Hematopoietic multipotent progenitor cell treated with erythropoietin and hydrocortisone succinate and interleukin-3 and kit ligand, for 15 days (in vitro differentiated cells): ENCODE measurements at regions not wholly inside any gene's neighbourhood (a gene's known extent, or its start where the extent isn't known, plus 50 kb on each side); places are given as distances from the start of the nearest gene placed in this dataset.

ENCODE experiments used
- DNase-seq: peaks from one replicate; pipeline ENCODE4 v3.0.0-alpha.2; 2015; ENCODE audit warnings: low spot score

DNA sequence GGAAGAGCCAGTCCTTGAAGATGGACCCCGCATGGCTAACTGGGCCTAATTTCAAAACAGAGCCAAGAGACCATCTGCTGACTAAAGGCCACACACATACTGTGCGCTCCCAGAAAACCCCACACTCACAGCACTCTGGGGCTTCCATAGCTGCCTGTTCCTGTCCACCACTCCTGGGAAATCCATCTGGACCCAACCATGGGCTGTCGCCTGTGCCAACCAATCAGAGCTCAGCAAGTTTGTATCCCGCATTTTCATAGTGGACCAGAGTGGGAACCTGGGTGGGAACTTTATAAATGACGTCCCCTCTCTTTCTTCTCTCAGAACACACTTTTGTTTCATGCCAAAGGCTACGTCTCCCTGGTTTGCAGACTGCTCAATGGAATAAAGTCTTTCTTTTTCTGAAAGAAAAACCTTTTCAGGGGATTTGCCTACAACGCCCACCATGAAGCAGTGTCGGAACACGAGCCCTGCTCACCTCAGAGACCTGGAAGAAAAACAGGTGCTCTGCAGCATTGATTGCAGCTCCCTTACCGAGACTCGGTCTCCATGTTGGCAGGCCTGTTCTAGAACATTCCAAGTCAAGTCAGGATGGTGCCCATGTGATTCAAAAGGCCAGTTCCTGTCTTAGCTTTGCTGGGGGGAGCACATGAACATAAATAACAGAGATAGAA lies 137.2 kb upstream of the GPC1 start:
- DNase-seq, result no peak

DNA sequence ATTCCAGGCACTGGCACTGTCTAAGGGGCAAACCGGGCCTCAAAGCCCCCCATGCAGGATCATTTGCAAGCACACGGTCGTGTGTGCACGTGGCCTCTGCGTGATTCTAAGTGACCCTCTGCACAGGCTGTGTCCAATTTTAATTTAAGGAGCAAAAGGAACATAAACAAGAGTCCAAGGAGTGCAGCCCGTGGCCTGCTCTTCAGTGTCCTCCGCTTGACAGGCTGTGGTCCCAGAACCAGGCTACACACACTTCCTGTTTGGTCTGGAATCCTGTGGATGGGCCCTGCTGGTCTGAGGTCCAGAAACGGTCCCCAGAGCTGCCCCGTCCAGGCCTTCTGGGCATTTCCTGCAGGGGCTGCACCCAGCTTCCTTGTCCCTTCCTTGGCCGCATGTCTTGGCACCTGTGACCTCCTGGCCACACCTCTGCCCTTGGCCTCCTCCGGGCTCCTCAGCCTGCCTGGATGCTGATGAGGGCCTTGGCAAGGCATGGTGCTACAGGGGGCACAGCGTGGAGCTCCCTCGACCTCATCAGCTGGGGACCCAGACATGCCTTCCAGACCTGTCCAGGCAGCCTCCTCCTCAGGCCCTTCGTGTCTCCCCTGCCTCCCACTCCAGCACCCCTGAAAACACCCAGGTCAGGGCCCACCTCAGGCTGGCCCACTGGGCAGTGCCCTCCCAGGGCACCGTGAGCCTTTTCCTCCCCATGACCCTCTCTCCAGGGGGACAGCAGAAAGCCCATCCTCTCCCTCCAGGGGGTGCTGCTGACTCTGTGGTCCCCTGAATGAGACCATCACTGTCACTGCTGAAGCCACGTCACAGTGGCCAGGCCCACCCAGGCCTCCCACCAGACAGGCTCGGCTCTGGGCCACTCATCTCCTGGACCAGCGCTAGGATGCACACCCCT lies 136.4 kb upstream of the GPC1 start:
- DNase-seq, result no peak

DNA sequence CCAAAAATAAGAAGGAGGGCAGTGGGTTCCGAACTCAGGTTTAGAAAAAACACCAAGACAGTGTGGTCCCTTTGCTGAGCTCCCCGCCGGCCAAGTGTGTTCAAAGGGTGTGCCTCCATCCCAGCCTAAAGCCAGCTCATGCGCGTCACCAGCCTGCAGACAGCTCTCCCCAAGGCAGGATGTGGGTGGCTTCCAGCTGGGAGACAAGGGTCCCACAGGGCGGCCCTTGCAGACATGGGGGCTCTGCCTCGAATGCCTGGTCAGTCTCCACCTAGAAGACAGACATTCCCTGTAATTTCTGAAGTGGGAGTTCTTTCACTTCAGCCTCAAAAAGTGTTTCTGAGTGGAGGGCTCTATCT lies 135.8 kb upstream of the GPC1 start:
- no peak for DNase-seq

DNA sequence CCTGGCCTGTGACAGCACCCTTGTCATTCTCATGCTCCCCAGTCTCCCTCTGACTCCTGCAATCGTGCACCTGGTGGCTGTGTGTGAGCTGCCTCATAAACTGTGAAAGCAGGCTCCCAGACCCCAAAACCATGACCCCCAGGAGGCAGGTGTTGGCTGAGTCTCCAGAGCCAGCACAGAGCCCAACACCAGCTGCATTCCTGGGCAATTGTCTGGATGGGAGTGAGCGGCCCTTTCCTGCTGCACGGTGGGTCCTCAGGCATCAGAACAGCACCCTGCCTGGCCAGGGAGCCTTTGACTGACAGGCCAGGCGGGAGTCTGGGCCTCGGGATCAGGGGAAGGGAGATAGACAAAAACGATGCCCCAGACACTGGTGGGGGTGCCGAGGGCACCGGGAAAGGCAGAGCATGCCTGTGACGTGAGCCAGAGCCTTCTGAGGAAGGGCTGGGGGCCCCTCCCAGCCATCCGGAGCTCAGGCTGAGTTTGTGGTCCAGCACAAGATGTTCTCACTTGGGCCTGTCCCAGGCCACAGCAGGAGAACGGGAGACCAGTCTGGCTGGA lies 135.1 kb upstream of the GPC1 start:
- DNase-seq, result no peak

- DNase-seq, result no peak
Observed at GRCh38 chr2:240300840-240301239, 134.6 kb upstream of the GPC1 start.

- no peak for DNase-seq
Observed at GRCh38 chr2:240301256-240301795, 134.1 kb upstream of the GPC1 start.

DNA sequence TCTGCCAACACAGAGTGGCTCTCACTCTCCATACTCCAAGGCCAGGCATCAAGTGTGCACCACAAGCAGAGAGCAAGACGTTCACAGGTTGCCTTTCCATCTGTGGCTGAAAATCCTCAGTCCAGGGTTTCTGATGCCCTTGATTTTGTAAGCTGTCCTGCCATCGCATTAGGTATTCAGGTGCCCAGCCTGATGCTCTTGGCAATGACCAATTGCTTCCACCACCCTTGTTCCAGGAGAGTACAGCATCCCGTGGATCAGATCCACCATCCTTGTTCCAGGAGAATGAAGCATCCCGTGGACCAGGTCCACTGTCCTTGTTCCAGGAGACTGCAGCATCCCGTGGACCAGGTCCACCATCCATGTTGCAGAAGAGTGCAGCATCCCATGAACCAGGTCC lies 133.4 kb upstream of the GPC1 start:
- no peak for DNase-seq

GRCh38 chr2:240302933-240303595 lies 132.4 kb upstream of the GPC1 start:
- no peak for DNase-seq

- DNase-seq, result no peak
Observed at GRCh38 chr2:240303896-240304745, 131.3 kb upstream of the GPC1 start.

GRCh38 chr2:240304746-240305161 lies 130.7 kb upstream of the GPC1 start:
- DNase-seq, result no peak

DNA sequence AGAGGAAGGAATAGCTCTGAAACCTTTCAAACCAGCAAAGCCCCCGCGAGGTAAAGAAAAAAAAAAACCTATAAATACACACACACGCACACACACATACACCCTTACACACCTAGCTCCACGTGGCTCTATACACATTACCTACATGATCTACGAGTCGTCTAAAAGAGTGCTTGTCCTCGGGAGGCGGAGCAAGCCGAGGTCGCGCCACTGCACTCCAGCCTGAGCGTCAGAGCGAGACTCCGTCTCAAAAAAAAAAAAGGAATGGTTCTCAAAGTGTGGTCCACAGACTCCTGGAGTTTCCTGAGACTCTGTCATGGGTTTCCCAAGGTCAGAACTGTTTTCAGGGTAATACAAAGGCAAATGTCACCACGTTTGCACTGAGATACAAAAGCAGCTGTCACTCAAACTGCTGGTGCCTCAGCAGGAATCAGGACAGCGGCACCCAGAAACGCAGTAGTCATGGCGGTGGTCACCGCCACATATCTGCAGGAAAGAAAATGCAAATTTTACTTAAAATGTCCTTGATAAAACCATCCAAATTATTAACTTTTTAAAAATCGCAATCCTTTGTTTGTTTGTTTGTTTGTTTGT lies 130.0 kb upstream of the GPC1 start:
- no peak for DNase-seq

GRCh38 chr2:240306185-240306584 lies 129.3 kb upstream of the GPC1 start:
- no peak for DNase-seq

GRCh38 chr2:240308111-240308651 lies 127.3 kb upstream of the GPC1 start:
- DNase-seq, result no peak

DNA sequence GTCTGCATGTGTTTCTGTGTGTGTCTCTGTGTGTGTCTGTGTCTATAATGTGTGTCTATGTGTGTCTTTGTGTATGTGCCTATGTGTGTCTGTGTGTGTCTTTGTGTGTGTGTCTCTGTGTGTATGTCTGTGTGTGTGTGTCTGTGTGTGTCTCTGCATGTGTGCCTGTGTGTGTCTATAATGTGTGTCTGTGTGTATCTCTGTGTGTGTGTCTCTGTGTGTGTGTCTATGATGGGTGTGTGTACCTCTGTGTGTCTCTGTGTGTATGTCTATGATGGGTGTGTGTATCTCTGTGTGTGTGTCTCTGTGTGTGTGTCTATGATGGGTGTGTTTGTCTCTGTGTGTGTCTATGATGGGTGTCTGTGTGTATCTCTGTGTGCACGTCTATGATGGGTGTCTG lies 126.2 kb upstream of the GPC1 start:
- no peak for DNase-seq

DNA sequence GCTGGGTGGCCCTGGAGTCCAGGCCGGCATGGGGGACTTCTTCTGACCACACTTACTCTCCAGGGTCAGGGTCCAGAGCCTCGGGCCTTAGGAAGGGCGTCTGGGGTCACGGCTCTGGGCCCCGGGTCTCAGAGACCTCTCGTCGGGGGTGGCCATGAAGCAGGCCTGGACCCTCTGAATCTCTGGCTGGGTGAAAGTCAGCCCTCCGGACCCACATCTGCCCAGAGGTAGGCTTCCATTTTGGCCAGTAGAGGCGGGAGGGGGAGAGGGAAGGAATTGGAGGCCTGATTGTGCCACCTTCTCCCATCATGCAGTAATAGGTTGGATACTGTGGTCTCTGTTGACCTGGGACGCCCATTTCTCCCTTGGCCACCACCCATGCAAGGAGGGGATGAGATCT lies 125.3 kb upstream of the GPC1 start:
- no peak for DNase-seq

- DNase-seq, result no peak
Observed at GRCh38 chr2:240310645-240311044, 124.8 kb upstream of the GPC1 start.

- DNase-seq, result no peak
Observed at GRCh38 chr2:240311821-240312220, 123.6 kb upstream of the GPC1 start.

GRCh38 chr2:240319221-240319854 lies 116.1 kb upstream of the GPC1 start:
- DNase-seq, result no peak

- no peak for DNase-seq
Observed at GRCh38 chr2:240319855-240320203, 115.6 kb upstream of the GPC1 start.

- DNase-seq, result no peak
Observed at GRCh38 chr2:240320204-240320993, 115.1 kb upstream of the GPC1 start.
